ENCODE measurements at regions not wholly inside any gene's neighbourhood (a gene's known extent, or its start where the extent isn't known, plus 50 kb on each side); places are given as distances from the start of the nearest gene placed in this dataset.

GRCh38 chr2:122239440-122239839 is 484.0 kb downstream of the TSN start:
- ChIA-PET CTCF (ENCODE audit: partially characterized antibody) (interaction anchor here (0.5 to 1.8 kb wide), 4 partner anchors 9 to 179 kb away, joined by 3 to 4 read pairs (median 3); no protein-coding TSS in a partner anchor), POLR2A (ENCODE audit: partially characterized antibody) (no interaction called here)
- H3K36me3 ChIP-seq (ENCODE audit: control insufficient read depth in 2 of 4, insufficient read depth in 4 of 4, low read length in 3 of 4) = no peaks in the 10 kb centered on the region
- no peak overlapping the region for H3K9ac ChIP-seq (replicated peaks in 1 of 4; ENCODE audit: extremely low read depth in 1 of 4, low read depth in 3 of 4, low read length in 3 of 4)
- no peak overlapping the region for H3K4ac ChIP-seq (replicated peaks; ENCODE audit: insufficient read length, low read depth, low read length)
- FAIRE-seq = no peak
- no peak overlapping the region for H2BK12ac ChIP-seq (ENCODE audit: low read depth, low read length)
- H3K4me2 ChIP-seq (ENCODE audit: insufficient read depth in 1 of 2, low read depth in 2 of 2, low read length in 2 of 2) = no peak overlapping the region
- no peak for TF ChIP-seq JUND (IDR thresholded peaks at IDR 0.05; ENCODE audit: low read length)
- TF ChIP-seq CTCF (IDR thresholded peaks at IDR 0.05; ENCODE audit: control extremely low read depth in 1 of 3, insufficient read depth in 1 of 3, low read depth in 1 of 3, low read length in 3 of 3) = peak in 2 of 3 experiments; percentile 8 to 33; a peak in 2 of 4 replicates
- TF ChIP-seq ATF2 (IDR thresholded peaks at IDR 0.05; ENCODE audit: low read length) = no peak
- no peak for TF ChIP-seq GTF2F1 (IDR thresholded peaks at IDR 0.05; ENCODE audit: borderline replicate concordance, low read depth, low read length)
- TF ChIP-seq POLR2AphosphoS5 (IDR thresholded peaks at IDR 0.05; ENCODE audit: low read depth, low read length) = no peak
- no peak for TF ChIP-seq TAF7 (optimal IDR thresholded peaks at IDR 0.05; ENCODE audit: borderline replicate concordance, low read depth, low read length)
- no peak overlapping the region for H2BK120ac ChIP-seq (replicated peaks; ENCODE audit: low read depth, low read length)
- DNase-seq (ENCODE audit: low read depth in 1 of 2, low spot score in 2 of 2) = no peak
- H3K18ac ChIP-seq (ENCODE audit: extremely low read depth, low read length) = no peak overlapping the region
- H3K79me1 ChIP-seq (ENCODE audit: low read depth, low read length) = no peaks in the 10 kb centered on the region
- H2BK20ac ChIP-seq (ENCODE audit: low read length) = no peak overlapping the region
- no peaks in the 10 kb centered on the region for H3K4me1 ChIP-seq (replicated peaks in 1 of 4; ENCODE audit: control insufficient read depth in 3 of 4, insufficient read depth in 4 of 4, low read length in 3 of 4)
- no peaks in the 10 kb centered on the region for H3K23me2 ChIP-seq (ENCODE audit: low read depth, low read length)
- no peak overlapping the region for H3K56ac ChIP-seq (replicated peaks; ENCODE audit: insufficient read length, low read depth, low read length)
- H3K14ac ChIP-seq (ENCODE audit: insufficient read length) = no peak overlapping the region
- no peak overlapping the region for H4K8ac ChIP-seq (ENCODE audit: extremely low read depth, insufficient read depth, low read length)
- H2BK15ac ChIP-seq (ENCODE audit: low read length) = no peak overlapping the region
- no peaks in the 10 kb centered on the region for H3K79me2 ChIP-seq (ENCODE audit: control insufficient read depth in 1 of 2, insufficient read depth in 2 of 2, low read length in 2 of 2)
- H2AFZ ChIP-seq (ENCODE audit: low read length) = no peak overlapping the region
- no peak overlapping the region for H2BK5ac ChIP-seq (ENCODE audit: low read depth, low read length)
- no peak overlapping the region for H4K91ac ChIP-seq (replicated peaks; ENCODE audit: insufficient read length, low read length)
- no peak overlapping the region for H3K27ac ChIP-seq (ENCODE audit: low read depth, low read length)
- no peak overlapping the region for H3K23ac ChIP-seq (ENCODE audit: insufficient read length)
- no peak overlapping the region for H3K4me3 ChIP-seq (ENCODE audit: extremely low read depth in 1 of 4, insufficient read depth in 2 of 4, low read depth in 3 of 4, low read length in 4 of 4)
- WGBS, 2 experiments (ENCODE audit: extremely low coverage in 1 of 2, insufficient coverage in 1 of 2, insufficient read length in 1 of 2, insufficient replicate concordance in 2 of 2, low coverage in 1 of 2, low lambda C conversion rate in 2 of 2, missing lambda C conversion rate in 1 of 2) = 90% methylated on average over 9 of the region's 9 CpGs; no CpG with 5 or more reads in 1 of the 2 experiments
- no peak overlapping the region for H4K5ac ChIP-seq (ENCODE audit: insufficient read length, low read depth, low read length)
- H4K20me1 ChIP-seq (replicated peaks in 1 of 2; ENCODE audit: control insufficient read depth in 1 of 2, insufficient read depth in 2 of 2, low read length in 2 of 2) = no peaks in the 10 kb centered on the region
- no peaks in the 10 kb centered on the region; a peak in 1 of 4 replicates for H3K9me3 ChIP-seq (ENCODE audit: insufficient read depth in 2 of 2, low read depth in 1 of 2, low read length in 1 of 2)
- H3K27me3 ChIP-seq (replicated peaks in 1 of 4; ENCODE audit: control insufficient read depth in 3 of 4, extremely low read depth in 1 of 4, insufficient read depth in 3 of 4, low read length in 3 of 4) = no peaks in the 10 kb centered on the region
- H2AK5ac ChIP-seq (ENCODE audit: low read depth, low read length) = no peak overlapping the region
